ENCODE measurements at regions not wholly inside any gene's neighbourhood (a gene's known extent, or its start where the extent isn't known, plus 50 kb on each side); places are given as distances from the start of the nearest gene placed in this dataset.

DNA sequence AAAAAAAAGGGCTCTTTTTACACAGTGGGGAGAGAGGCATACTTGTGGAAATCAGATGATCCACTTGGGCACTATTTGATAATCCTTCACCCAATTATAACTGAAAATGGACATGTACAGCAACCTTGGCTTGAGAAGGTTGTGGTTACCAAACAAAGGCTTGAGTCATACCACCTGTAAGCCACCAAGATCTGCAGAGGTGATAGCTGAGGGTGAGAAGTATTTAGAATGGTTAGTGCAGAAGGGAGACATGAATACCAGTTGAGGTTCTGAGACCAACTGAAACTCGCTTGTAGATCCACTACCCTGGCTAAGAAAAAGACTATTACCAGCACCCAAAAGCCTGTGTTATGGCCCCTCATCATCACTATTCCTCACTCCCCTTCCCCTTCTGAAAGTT lies 614.0 kb downstream of the STIM2 start:
- Histone ChIP-seq H3K9ac (ENCODE audit: low read length) (no peak overlapping the region), H3K18ac (ENCODE audit: low read length) (no peak overlapping the region), H3K4me2 (ENCODE audit: low read length) (no peak overlapping the region), H3K79me2 (ENCODE audit: control insufficient read depth, insufficient read depth, low read length) (no peaks in the 10 kb centered on the region), H2BK5ac (ENCODE audit: low read length) (no peak overlapping the region), H2AK5ac (ENCODE audit: low read length) (no peak overlapping the region), H3K4me3 (ENCODE audit: low read length) (no peak overlapping the region), H3K23ac (ENCODE audit: low read length) (no peak overlapping the region), H2BK15ac (replicated peaks; ENCODE audit: low read depth) (no peak overlapping the region), H3K4me1 (ENCODE audit: control insufficient read depth, low read depth, low read length) (no peaks in the 10 kb centered on the region), H4K5ac (ENCODE audit: low read length) (no peak overlapping the region), H3K4ac (ENCODE audit: low read depth, low read length) (no peak overlapping the region), H3K27me3 (ENCODE audit: insufficient read depth, low read length, poor library complexity) (no peaks in the 10 kb centered on the region), H3K56ac (ENCODE audit: low read length) (no peak overlapping the region), H4K8ac (ENCODE audit: low read depth, low read length) (no peak overlapping the region), H2BK120ac (ENCODE audit: low read depth, low read length) (no peak overlapping the region), H3K36me3 (ENCODE audit: control insufficient read depth, insufficient read depth, low read length) (no peaks in the 10 kb centered on the region), H3K79me1 (ENCODE audit: low read length) (no peaks in the 10 kb centered on the region), H3K27ac (ENCODE audit: low read depth, low read length) (no peak overlapping the region)
- no CpG with 5 or more reads among the region's 1 CpG for WGBS (ENCODE audit: extremely low coverage, insufficient coverage, low lambda C conversion rate)
- DNase-seq: no peak

DNA sequence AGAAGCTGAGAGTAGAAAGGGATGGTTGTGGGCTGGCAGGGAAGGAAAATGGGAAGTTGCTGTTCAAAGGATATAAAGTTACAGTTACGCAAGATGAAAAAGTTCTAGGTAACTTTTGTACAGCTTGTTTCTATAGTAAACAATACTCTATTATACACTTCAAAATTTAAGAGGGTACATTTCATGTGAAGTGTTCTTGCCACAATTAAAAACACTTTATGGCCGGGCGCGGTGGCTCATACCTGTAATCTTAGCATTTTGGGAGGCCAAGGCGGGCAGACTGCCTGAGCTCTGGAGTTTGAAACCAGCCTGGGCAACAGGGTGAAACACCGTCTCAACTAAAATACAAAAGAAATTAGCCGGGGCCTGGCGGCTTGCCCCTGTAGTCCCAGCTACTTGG lies 623.6 kb downstream of the STIM2 start:
- Histone ChIP-seq H2AK5ac (ENCODE audit: low read length) (no peak overlapping the region), H2BK5ac (ENCODE audit: low read length) (no peak overlapping the region), H4K5ac (ENCODE audit: low read length) (no peak overlapping the region), H3K4me2 (ENCODE audit: low read length) (no peak overlapping the region), H3K4ac (ENCODE audit: low read depth, low read length) (no peak overlapping the region), H3K79me2 (ENCODE audit: control insufficient read depth, insufficient read depth, low read length) (no peaks in the 10 kb centered on the region), H3K9ac (ENCODE audit: low read length) (no peak overlapping the region), H3K56ac (ENCODE audit: low read length) (no peak overlapping the region), H3K27me3 (ENCODE audit: insufficient read depth, low read length, poor library complexity) (no peaks in the 10 kb centered on the region), H3K4me1 (ENCODE audit: control insufficient read depth, low read depth, low read length) (no peaks in the 10 kb centered on the region), H3K18ac (ENCODE audit: low read length) (no peak overlapping the region), H3K27ac (ENCODE audit: low read depth, low read length) (no peak overlapping the region), H2BK15ac (replicated peaks; ENCODE audit: low read depth) (no peak overlapping the region), H3K4me3 (ENCODE audit: low read length) (no peak overlapping the region), H3K23ac (ENCODE audit: low read length) (no peak overlapping the region), H2BK120ac (ENCODE audit: low read depth, low read length) (no peak overlapping the region), H3K36me3 (ENCODE audit: control insufficient read depth, insufficient read depth, low read length) (no peaks in the 10 kb centered on the region), H3K79me1 (ENCODE audit: low read length) (no peaks in the 10 kb centered on the region), H4K8ac (ENCODE audit: low read depth, low read length) (no peak overlapping the region)
- WGBS (ENCODE audit: extremely low coverage, insufficient coverage, low lambda C conversion rate): no CpG with 5 or more reads among the region's 8 CpGs
- no peak for DNase-seq

DNA sequence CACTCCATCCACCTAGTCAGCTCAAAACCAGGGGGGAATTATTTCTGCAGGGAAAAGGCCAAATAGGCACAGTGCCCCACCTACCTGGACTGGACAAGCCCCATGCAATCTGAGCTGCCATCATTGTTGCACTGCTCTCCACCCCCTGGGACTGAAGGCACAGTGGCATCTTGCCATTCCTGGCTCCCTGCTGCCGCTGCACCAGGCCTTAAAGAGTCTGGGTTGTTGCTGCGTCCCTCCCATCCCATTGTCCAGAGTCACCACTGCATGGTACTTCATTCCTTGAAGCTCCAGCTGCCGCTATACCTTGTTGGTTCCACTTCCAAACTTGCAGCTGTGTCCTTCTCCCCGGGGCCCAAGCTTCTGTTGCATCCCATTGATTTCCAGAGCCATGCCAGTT lies 629.7 kb downstream of the STIM2 start:
- Histone ChIP-seq H3K79me2 (ENCODE audit: control insufficient read depth, insufficient read depth, low read length) (no peaks in the 10 kb centered on the region), H3K36me3 (ENCODE audit: control insufficient read depth, insufficient read depth, low read length) (no peaks in the 10 kb centered on the region), H4K8ac (ENCODE audit: low read depth, low read length) (no peak overlapping the region), H3K18ac (ENCODE audit: low read length) (no peak overlapping the region), H2BK120ac (ENCODE audit: low read depth, low read length) (no peak overlapping the region), H3K56ac (ENCODE audit: low read length) (no peak overlapping the region), H3K23ac (ENCODE audit: low read length) (no peak overlapping the region), H3K4me3 (ENCODE audit: low read length) (no peak overlapping the region), H3K4me2 (ENCODE audit: low read length) (no peak overlapping the region), H2BK15ac (replicated peaks; ENCODE audit: low read depth) (no peak overlapping the region), H3K79me1 (ENCODE audit: low read length) (no peaks in the 10 kb centered on the region), H3K9ac (ENCODE audit: low read length) (no peak overlapping the region), H4K5ac (ENCODE audit: low read length) (no peak overlapping the region), H3K27ac (ENCODE audit: low read depth, low read length) (no peak overlapping the region), H3K27me3 (ENCODE audit: insufficient read depth, low read length, poor library complexity) (no peaks in the 10 kb centered on the region), H3K4ac (ENCODE audit: low read depth, low read length) (no peak overlapping the region), H2BK5ac (ENCODE audit: low read length) (no peak overlapping the region), H3K4me1 (ENCODE audit: control insufficient read depth, low read depth, low read length) (no peaks in the 10 kb centered on the region), H2AK5ac (ENCODE audit: low read length) (no peak overlapping the region)
- no CpG with 5 or more reads among the region's 4 CpGs for WGBS (ENCODE audit: extremely low coverage, insufficient coverage, low lambda C conversion rate)
- DNase-seq: no peak

DNA sequence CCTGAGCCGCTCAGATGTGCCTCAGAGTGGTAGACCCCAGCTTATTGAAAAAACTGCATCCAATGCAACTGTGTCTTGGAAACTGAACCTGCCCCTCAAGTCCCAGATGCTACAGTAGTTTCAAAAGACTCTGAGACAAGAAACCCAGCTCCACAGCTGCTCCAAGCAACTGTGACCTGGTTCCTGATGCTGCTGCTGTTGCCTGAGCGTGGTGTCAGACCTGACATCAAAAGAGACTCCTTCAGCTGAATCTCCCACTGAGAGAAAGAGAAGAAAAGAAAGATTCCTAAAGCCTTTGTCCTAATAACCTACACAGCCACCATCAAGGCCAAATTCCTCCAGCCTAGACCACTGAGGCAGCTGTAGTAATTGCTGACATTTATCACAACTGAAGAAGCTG lies 630.1 kb downstream of the STIM2 start:
- Histone ChIP-seq H3K27ac (ENCODE audit: low read depth, low read length) (no peak overlapping the region), H3K36me3 (ENCODE audit: control insufficient read depth, insufficient read depth, low read length) (no peaks in the 10 kb centered on the region), H3K4me1 (ENCODE audit: control insufficient read depth, low read depth, low read length) (no peaks in the 10 kb centered on the region), H3K4ac (ENCODE audit: low read depth, low read length) (no peak overlapping the region), H3K4me3 (ENCODE audit: low read length) (no peak overlapping the region), H3K9ac (ENCODE audit: low read length) (no peak overlapping the region), H2BK15ac (replicated peaks; ENCODE audit: low read depth) (no peak overlapping the region), H3K23ac (ENCODE audit: low read length) (no peak overlapping the region), H3K18ac (ENCODE audit: low read length) (no peak overlapping the region), H2BK120ac (ENCODE audit: low read depth, low read length) (no peak overlapping the region), H3K79me2 (ENCODE audit: control insufficient read depth, insufficient read depth, low read length) (no peaks in the 10 kb centered on the region), H4K8ac (ENCODE audit: low read depth, low read length) (no peak overlapping the region), H3K56ac (ENCODE audit: low read length) (no peak overlapping the region), H3K27me3 (ENCODE audit: insufficient read depth, low read length, poor library complexity) (no peaks in the 10 kb centered on the region), H3K4me2 (ENCODE audit: low read length) (no peak overlapping the region), H4K5ac (ENCODE audit: low read length) (no peak overlapping the region), H2AK5ac (ENCODE audit: low read length) (no peak overlapping the region), H2BK5ac (ENCODE audit: low read length) (no peak overlapping the region), H3K79me1 (ENCODE audit: low read length) (no peaks in the 10 kb centered on the region)
- DNase-seq: peak; percentile 14
- WGBS (ENCODE audit: extremely low coverage, insufficient coverage, low lambda C conversion rate): no CpG with 5 or more reads among the region's 2 CpGs

DNA sequence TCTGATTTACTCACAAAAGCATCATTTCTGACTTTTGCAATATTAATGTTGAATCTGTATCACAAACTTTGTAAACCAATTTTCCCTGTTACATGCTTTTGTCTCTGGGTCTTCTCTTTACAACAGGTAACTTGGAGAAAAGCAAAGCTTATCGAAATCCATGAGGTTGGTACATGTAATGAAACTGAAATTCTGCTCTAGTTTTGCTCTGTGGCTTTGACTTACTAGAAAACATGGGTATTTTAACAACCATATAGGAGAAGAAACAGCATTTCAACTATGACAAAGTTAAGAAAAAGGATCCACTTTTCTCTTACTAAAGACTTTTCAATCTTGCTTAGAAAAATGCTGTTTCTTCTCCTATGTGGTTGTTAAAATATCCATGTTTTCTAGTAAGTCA lies 645.8 kb downstream of the STIM2 start:
- Histone ChIP-seq H4K5ac (ENCODE audit: low read length) (no peak overlapping the region), H3K27ac (ENCODE audit: low read depth, low read length) (no peak overlapping the region), H3K18ac (ENCODE audit: low read length) (no peak overlapping the region)

GRCh38 chr4:27514711-27515110 lies 654.1 kb downstream of the STIM2 start:
- H3K9ac ChIP-seq (ENCODE audit: low read length): no peak overlapping the region
- no peak overlapping the region for H3K4me2 ChIP-seq (ENCODE audit: low read length)
- no peaks in the 10 kb centered on the region for H3K79me2 ChIP-seq (ENCODE audit: control insufficient read depth, insufficient read depth, low read length)
- no peaks in the 10 kb centered on the region for H3K36me3 ChIP-seq (ENCODE audit: control insufficient read depth, insufficient read depth, low read length)
- H4K8ac ChIP-seq (ENCODE audit: low read depth, low read length): no peak overlapping the region
- no peak overlapping the region for H2AK5ac ChIP-seq (ENCODE audit: low read length)
- H3K79me1 ChIP-seq (ENCODE audit: low read length): no peaks in the 10 kb centered on the region
- H2BK15ac ChIP-seq (replicated peaks; ENCODE audit: low read depth): peak overlapping the region; percentile 19
- no peak overlapping the region for H3K4me3 ChIP-seq (ENCODE audit: low read length)
- no CpG with 5 or more reads among the region's 2 CpGs for WGBS (ENCODE audit: extremely low coverage, insufficient coverage, low lambda C conversion rate)
- H4K5ac ChIP-seq (ENCODE audit: low read length): no peak overlapping the region
- no peaks in the 10 kb centered on the region for H3K4me1 ChIP-seq (ENCODE audit: control insufficient read depth, low read depth, low read length)
- no peak overlapping the region for H3K18ac ChIP-seq (ENCODE audit: low read length)
- no peak overlapping the region for H3K56ac ChIP-seq (ENCODE audit: low read length)
- H3K4ac ChIP-seq (ENCODE audit: low read depth, low read length): no peak overlapping the region
- H2BK5ac ChIP-seq (ENCODE audit: low read length): no peak overlapping the region
- H2BK120ac ChIP-seq (ENCODE audit: low read depth, low read length): no peak overlapping the region
- H3K23ac ChIP-seq (ENCODE audit: low read length): no peak overlapping the region
- peak; percentile 21 for DNase-seq
- H3K27me3 ChIP-seq (ENCODE audit: insufficient read depth, low read length, poor library complexity): no peaks in the 10 kb centered on the region
- H3K27ac ChIP-seq (ENCODE audit: low read depth, low read length): no peak overlapping the region

More for the DNA sequence above, 645.8 kb downstream of the STIM2 start:
- Histone ChIP-seq H3K27me3 (ENCODE audit: insufficient read depth, low read length, poor library complexity) (no peaks in the 10 kb centered on the region), H3K79me1 (ENCODE audit: low read length) (no peaks in the 10 kb centered on the region), H3K9ac (ENCODE audit: low read length) (no peak overlapping the region), H2BK5ac (ENCODE audit: low read length) (no peak overlapping the region), H4K8ac (ENCODE audit: low read depth, low read length) (no peak overlapping the region), H3K23ac (ENCODE audit: low read length) (no peak overlapping the region), H2BK15ac (replicated peaks; ENCODE audit: low read depth) (no peak overlapping the region), H2AK5ac (ENCODE audit: low read length) (no peak overlapping the region), H3K4me1 (ENCODE audit: control insufficient read depth, low read depth, low read length) (peaks cover 5% of the 10 kb centered on the region), H3K79me2 (ENCODE audit: control insufficient read depth, insufficient read depth, low read length) (no peaks in the 10 kb centered on the region), H3K36me3 (ENCODE audit: control insufficient read depth, insufficient read depth, low read length) (no peaks in the 10 kb centered on the region), H3K4me3 (ENCODE audit: low read length) (no peak overlapping the region), H3K56ac (ENCODE audit: low read length) (no peak overlapping the region), H3K4me2 (ENCODE audit: low read length) (no peak overlapping the region), H2BK120ac (ENCODE audit: low read depth, low read length) (no peak overlapping the region), H3K4ac (ENCODE audit: low read depth, low read length) (no peak overlapping the region)
- WGBS (ENCODE audit: extremely low coverage, insufficient coverage, low lambda C conversion rate): no CpG with 5 or more reads among the region's 1 CpG
- no peak for DNase-seq

Measured in mesendoderm (in vitro differentiated cells).